PC-9 (cell line): ENCODE measurements at regions not wholly inside any gene's neighbourhood (a gene's known extent, or its start where the extent isn't known, plus 50 kb on each side); places are given as distances from the start of the nearest gene placed in this dataset.

ENCODE experiments used
- CTCF ChIP-seq: fragments of 200-600 bp; sonication (generic); conservative IDR thresholded peaks from 2 replicates; pipeline ENCODE4 v1.6.1; 2017; ENCODE audit warnings: mixed run types, antibody characterized with exemption, mild to moderate bottlenecking, moderate library complexity
- EZH2 ChIP-seq: fragments of 200-600 bp; sonication (generic); IDR thresholded peaks from 2 replicates; pipeline ENCODE4 v1.8.0; 2017; ENCODE audit warnings: antibody characterized with exemption, low read depth

DNA sequence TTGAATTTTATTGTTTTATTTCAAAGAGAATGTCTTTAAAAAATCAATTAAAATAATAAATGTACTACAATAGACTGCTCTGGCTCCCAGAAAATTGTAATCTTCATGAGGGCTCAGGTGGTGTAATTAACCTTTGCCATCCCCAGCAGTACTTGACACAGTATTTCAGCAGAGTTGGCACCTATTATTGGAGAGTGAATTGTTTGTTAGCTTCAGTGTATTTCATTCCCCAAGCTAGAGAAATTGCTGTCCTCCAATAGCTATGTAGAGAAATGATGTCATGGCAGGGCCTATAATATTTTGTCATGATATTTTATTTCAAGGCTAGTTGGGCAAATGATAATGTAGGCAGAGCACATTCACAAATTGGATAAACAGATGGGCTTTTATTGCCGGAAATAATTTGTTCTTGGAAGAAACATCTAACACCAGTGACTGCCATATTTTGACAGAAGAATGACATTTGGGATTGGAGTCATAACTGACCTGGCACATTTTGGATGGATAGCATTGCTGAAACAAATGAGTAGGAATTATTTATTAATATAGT, 712.0 kb upstream of the NXPH2 start:
- TF ChIP-seq CTCF, result no peak
- no peak for TF ChIP-seq EZH2
